Rectal smooth muscle tissue (tissue), 1 donor: ENCODE measurements at regions not wholly inside any gene's neighbourhood (a gene's known extent, or its start where the extent isn't known, plus 50 kb on each side); places are given as distances from the start of the nearest gene placed in this dataset.

Experiments
- H3K27ac ChIP-seq: one replicate; pipeline ENCODE4 v1.7.0; 2013; ENCODE audit warnings: low read depth, low read length, inconsistent platforms
- H3K27me3 ChIP-seq: one replicate; pipeline ENCODE4 v1.7.0; 2013; ENCODE audit warnings: low read length; ENCODE audit not compliant: control insufficient read depth, insufficient read depth
- H3K36me3 ChIP-seq: one replicate; pipeline ENCODE4 v1.7.0; 2013; ENCODE audit warnings: low read length; ENCODE audit not compliant: control insufficient read depth, insufficient read depth
- H3K4me1 ChIP-seq: one replicate; pipeline ENCODE4 v1.7.0; 2013; ENCODE audit warnings: low read length; ENCODE audit not compliant: control insufficient read depth, insufficient read depth
- H3K4me3 ChIP-seq: one replicate; pipeline ENCODE4 v1.7.0; 2013; ENCODE audit warnings: low read length
- H3K9ac ChIP-seq: one replicate; pipeline ENCODE4 v1.7.0; 2013; ENCODE audit warnings: low read length

DNA sequence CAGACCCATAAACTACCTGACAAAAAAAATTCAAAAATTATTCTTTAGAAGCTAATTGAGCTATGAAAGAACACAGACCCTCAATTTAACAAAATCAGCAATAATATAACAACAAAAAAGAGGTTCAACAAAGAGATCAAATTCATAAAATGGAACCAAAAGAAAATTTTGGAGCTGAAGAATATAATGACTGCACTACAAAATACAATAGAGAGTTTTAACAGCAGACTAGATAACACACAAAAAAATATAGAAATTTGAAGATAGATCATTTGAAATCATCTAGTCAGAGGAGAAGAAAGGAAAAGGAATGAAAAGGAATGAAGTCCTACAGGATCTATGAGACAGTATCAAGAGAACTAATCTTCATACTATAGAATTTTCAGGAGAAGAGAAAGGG is 422.1 kb downstream of the PAX1 start:
- no peak overlapping the region for H3K4me3 ChIP-seq
- no peak overlapping the region for H3K9ac ChIP-seq
- H3K36me3 ChIP-seq = no peaks in the 10 kb centered on the region
- no peaks in the 10 kb centered on the region for H3K27me3 ChIP-seq
- H3K27ac ChIP-seq = no peak overlapping the region
- no peaks in the 10 kb centered on the region for H3K4me1 ChIP-seq

GRCh38 chr20:22106308-22106938 is 401.0 kb downstream of the PAX1 start:
- Histone ChIP-seq H3K4me1 (no peaks in the 10 kb centered on the region), H3K9ac (no peak overlapping the region), H3K27me3 (no peaks in the 10 kb centered on the region), H3K27ac (no peak overlapping the region), H3K4me3 (no peak overlapping the region), H3K36me3 (no peaks in the 10 kb centered on the region)

GRCh38 chr20:22101606-22102005 is 396.1 kb downstream of the PAX1 start:
- no peaks in the 10 kb centered on the region for H3K4me1 ChIP-seq
- H3K27me3 ChIP-seq = no peaks in the 10 kb centered on the region
- no peak overlapping the region for H3K27ac ChIP-seq
- H3K9ac ChIP-seq = no peak overlapping the region
- H3K36me3 ChIP-seq = no peaks in the 10 kb centered on the region
- no peak overlapping the region for H3K4me3 ChIP-seq

DNA sequence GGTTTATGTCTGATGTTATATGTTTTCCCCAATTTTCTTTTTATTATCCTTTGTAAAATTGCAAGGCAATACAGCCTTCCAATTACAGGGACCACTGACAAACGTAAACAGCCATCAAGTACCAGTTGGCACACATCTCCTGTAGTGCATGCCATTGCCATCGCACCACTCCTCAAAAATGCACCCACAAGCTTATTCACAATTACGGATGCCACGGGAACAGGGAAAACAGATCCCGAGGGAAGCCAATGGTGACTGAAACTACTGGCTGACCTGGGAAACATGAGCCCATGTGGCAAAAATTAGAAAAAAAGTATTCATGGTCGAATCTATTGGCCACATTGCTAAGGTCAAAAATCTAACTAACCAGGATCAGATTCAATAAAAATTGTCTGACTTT is 395.2 kb downstream of the PAX1 start:
- Histone ChIP-seq H3K27me3 (no peaks in the 10 kb centered on the region), H3K9ac (no peak overlapping the region), H3K36me3 (no peaks in the 10 kb centered on the region), H3K27ac (no peak overlapping the region), H3K4me3 (no peak overlapping the region), H3K4me1 (no peaks in the 10 kb centered on the region)

DNA sequence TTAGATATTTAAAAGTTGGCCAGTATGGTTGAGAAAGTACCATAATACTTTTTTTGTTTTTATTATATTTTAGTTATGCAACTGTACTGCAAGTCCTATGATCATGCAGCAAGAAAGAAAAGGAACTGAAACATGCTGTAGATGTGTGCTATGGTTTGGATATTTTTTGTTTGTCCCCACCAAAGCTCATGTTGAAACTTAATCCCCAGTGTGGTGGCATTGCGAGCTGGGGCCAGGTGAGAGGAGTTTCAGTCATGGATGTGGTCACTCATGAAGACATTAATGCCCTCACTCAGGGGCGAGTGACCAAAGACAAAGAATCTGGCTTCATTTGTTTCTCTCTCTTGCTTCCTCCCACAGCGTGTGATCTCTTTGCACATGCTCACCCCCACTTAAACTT is 393.9 kb downstream of the PAX1 start:
- Histone ChIP-seq H3K4me3 (no peak overlapping the region), H3K9ac (no peak overlapping the region), H3K27ac (no peak overlapping the region), H3K36me3 (no peaks in the 10 kb centered on the region), H3K4me1 (no peaks in the 10 kb centered on the region), H3K27me3 (no peaks in the 10 kb centered on the region)

- no peaks in the 10 kb centered on the region for H3K4me1 ChIP-seq
- H3K9ac ChIP-seq = no peak overlapping the region
- no peaks in the 10 kb centered on the region for H3K27me3 ChIP-seq
- no peak overlapping the region for H3K27ac ChIP-seq
- H3K36me3 ChIP-seq = no peaks in the 10 kb centered on the region
- H3K4me3 ChIP-seq = no peak overlapping the region
These were observed 393.0 kb downstream of the PAX1 start for GRCh38 chr20:22098511-22098910.

DNA sequence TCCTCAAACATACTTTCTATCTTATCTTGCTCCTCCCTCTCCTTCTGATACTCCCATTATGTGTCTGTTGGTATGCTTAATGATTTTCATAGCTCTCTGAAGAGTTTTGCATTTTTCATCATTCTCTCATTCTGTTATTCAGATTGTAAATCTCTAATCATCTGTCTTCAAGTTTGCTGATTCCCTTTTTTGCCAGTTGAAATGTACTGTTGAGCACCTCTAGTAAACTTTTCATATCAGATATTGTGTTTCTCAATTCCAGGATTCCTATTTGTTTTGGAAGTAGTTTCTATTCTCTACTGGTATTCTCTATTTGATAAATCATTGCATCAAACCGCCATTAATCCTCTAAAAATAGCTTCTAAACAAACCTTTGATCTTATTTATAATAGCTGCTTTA is 387.7 kb downstream of the PAX1 start:
- Histone ChIP-seq H3K9ac (no peak overlapping the region), H3K4me1 (no peaks in the 10 kb centered on the region), H3K4me3 (no peak overlapping the region), H3K27me3 (no peaks in the 10 kb centered on the region), H3K36me3 (no peaks in the 10 kb centered on the region), H3K27ac (no peak overlapping the region)

DNA sequence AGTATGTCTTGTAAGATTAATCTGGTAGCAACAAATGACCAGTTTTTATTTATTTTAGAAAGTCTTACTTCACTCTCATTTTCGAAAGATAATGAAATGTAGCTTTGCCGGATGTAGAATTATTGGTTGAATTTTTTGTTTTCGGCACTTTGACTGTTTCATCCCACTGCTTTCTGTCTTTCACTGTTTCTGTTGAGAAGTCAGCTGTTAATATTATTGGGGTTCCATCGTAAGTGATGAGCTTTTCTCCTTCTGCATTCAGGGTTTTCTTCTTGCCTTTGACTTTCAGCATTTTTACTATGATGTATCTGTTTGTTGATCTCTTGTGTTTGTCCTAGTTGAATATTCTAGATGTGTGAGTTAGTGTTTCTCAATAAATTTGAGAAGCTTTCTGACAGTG is 383.4 kb downstream of the PAX1 start:
- H3K4me1 ChIP-seq = no peaks in the 10 kb centered on the region
- H3K36me3 ChIP-seq = no peaks in the 10 kb centered on the region
- no peak overlapping the region for H3K27ac ChIP-seq
- no peaks in the 10 kb centered on the region for H3K27me3 ChIP-seq
- no peak overlapping the region for H3K4me3 ChIP-seq
- no peak overlapping the region for H3K9ac ChIP-seq

DNA sequence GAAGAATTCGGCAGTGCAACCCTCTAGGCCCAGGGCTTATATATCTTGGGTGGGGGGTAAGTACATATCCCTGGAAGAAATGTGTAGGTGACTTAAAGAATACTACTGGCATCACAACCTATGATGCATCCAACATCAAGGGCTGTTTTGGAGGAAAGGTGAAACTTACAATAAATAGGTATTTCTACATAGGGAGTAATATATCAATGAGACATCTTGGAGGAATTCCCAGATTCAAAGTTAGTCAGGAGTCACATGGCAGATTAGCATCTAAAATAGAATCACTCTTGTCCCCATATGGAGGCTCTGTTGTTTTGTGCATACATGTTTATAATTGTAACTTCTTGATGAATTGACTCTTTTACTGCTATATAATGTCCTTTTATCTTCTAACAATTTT is 375.5 kb downstream of the PAX1 start:
- H3K4me3 ChIP-seq = no peak overlapping the region
- H3K36me3 ChIP-seq = no peaks in the 10 kb centered on the region
- no peaks in the 10 kb centered on the region for H3K4me1 ChIP-seq
- no peak overlapping the region for H3K9ac ChIP-seq
- H3K27ac ChIP-seq = no peak overlapping the region
- H3K27me3 ChIP-seq = no peaks in the 10 kb centered on the region

GRCh38 chr20:22074635-22075034 is 369.2 kb downstream of the PAX1 start:
- no peak overlapping the region for H3K27ac ChIP-seq
- H3K36me3 ChIP-seq = no peaks in the 10 kb centered on the region
- no peaks in the 10 kb centered on the region for H3K4me1 ChIP-seq
- no peak overlapping the region for H3K4me3 ChIP-seq
- no peak overlapping the region for H3K9ac ChIP-seq
- H3K27me3 ChIP-seq = no peaks in the 10 kb centered on the region

GRCh38 chr20:22071841-22072240 is 366.4 kb downstream of the PAX1 start:
- Histone ChIP-seq H3K4me3 (no peak overlapping the region), H3K4me1 (no peaks in the 10 kb centered on the region), H3K27ac (no peak overlapping the region), H3K36me3 (no peaks in the 10 kb centered on the region), H3K27me3 (no peaks in the 10 kb centered on the region), H3K9ac (no peak overlapping the region)

DNA sequence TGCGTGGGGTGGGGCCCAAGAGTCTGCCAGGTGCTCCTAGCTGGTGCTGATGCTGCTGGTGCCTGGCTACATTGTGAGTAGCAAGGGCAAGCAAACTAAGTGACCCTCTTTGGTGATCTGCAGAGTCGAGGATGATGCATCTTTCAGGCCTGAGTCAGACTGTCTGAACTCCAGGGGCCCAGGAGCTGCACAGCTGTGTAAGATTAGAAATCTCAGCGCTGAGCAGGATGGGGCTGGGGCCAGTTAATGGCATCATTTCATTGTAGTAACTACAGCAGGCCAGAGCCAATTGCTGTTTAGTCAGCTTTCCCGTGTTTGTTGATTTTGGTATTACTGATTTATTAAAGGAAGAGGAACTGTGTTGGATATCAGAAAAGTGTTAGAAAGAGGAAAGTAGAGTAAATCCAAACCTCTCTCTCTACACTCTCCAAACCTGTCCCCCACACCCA is 365.2 kb downstream of the PAX1 start:
- no peaks in the 10 kb centered on the region for H3K36me3 ChIP-seq
- no peaks in the 10 kb centered on the region for H3K4me1 ChIP-seq
- H3K4me3 ChIP-seq = no peak overlapping the region
- H3K9ac ChIP-seq = no peak overlapping the region
- H3K27ac ChIP-seq = no peak overlapping the region
- H3K27me3 ChIP-seq = no peaks in the 10 kb centered on the region

DNA sequence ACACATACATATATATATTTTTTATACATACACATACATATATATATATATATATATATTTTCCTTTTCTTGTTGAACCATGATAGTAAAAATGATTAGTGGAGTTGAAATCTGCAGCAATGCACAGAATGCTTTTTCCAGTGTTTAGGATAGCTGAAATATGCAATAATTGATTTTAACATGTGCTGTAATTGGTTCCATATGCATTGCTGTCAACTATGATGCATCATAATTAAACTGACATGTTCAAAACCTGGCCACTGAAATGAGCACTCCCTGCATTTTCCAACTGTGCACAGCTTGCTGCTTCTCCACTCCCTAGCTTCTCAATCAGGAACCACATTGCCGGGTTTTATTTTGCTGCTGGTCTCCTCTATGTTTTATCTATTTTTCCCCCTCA is 358.3 kb downstream of the PAX1 start:
- Histone ChIP-seq H3K4me3 (no peak overlapping the region), H3K27me3 (no peaks in the 10 kb centered on the region), H3K27ac (no peak overlapping the region), H3K36me3 (no peaks in the 10 kb centered on the region), H3K4me1 (no peaks in the 10 kb centered on the region), H3K9ac (no peak overlapping the region)
